ENCODE measurements at regions not wholly inside any gene's neighbourhood (a gene's known extent, or its start where the extent isn't known, plus 50 kb on each side); places are given as distances from the start of the nearest gene placed in this dataset.

DNA sequence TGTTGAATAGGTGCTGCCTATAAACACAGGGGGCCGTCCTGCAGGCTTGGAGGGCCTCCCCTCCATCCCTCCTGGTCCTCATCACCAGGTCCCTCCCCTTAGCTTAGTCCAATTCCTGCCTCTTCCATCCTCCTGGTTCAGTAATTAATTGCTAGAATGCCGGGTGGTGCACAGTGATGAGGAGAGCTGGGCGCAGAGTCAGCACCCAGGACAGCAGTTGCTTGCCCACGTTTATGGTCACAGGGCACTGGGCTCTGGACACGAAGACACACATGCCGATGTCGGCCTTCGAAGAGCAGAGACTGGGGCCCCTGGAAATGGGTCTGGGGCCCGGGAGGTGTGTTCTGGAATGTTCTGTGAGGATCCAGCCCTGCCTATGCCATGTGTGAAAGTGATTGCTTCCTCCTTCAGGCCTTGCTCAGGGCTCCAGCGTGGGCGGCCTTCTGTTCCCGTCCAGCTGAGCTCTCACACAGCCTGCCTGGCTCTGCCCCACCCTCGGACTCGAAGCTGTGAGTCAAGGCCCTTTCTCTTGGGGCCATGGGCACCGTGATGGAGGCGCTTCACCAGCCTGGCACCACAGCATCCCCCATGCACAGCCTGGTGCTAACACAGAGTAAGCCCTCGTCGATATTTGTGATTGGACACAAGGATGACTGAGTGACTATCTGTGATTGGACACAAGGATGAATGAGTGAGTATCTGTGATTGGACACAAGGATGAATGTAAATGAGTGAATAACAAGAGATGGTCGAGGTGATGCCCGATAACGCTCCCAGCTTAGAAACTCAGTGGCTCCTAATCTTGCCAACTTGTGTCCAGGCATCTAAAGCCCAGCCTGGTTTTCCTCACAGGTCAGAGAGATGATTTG, 884.7 kb downstream of the BRD1 start:
- TF ChIP-seq CTCF (IDR thresholded peaks at IDR 0.05; ENCODE audit: control insufficient read depth, insufficient read depth, low read depth, low read length, missing control alignments): no peak
- H3K4me3 ChIP-seq (ENCODE audit: control insufficient read depth, low read depth, low read length): no peak overlapping the region
- DNase-seq (ENCODE audit: low read depth): no peak

GRCh38 chr22:48941903-48942575, 885.6 kb downstream of the BRD1 start:
- no peak overlapping the region for H3K4me3 ChIP-seq (ENCODE audit: control insufficient read depth, low read depth, low read length)
- DNase-seq (ENCODE audit: low read depth): no peak
- no peak for TF ChIP-seq CTCF (IDR thresholded peaks at IDR 0.05; ENCODE audit: control insufficient read depth, insufficient read depth, low read depth, low read length, missing control alignments)

- no peak overlapping the region for H3K4me3 ChIP-seq (ENCODE audit: control insufficient read depth, low read depth, low read length)
- TF ChIP-seq CTCF (IDR thresholded peaks at IDR 0.05; ENCODE audit: control insufficient read depth, insufficient read depth, low read depth, low read length, missing control alignments): no peak
- no peak for DNase-seq (ENCODE audit: low read depth)
Measured at GRCh38 chr22:48941033-48941902, 886.4 kb downstream of the BRD1 start.

- no peak for DNase-seq (ENCODE audit: low read depth)
- no peak for TF ChIP-seq CTCF (IDR thresholded peaks at IDR 0.05; ENCODE audit: control insufficient read depth, insufficient read depth, low read depth, low read length, missing control alignments)
- H3K4me3 ChIP-seq (ENCODE audit: control insufficient read depth, low read depth, low read length): no peak overlapping the region
Measured at GRCh38 chr22:48940266-48941032, 887.2 kb downstream of the BRD1 start.

GRCh38 chr22:48939441-48940265, 888.0 kb downstream of the BRD1 start:
- no peak overlapping the region for H3K4me3 ChIP-seq (ENCODE audit: control insufficient read depth, low read depth, low read length)
- TF ChIP-seq CTCF (IDR thresholded peaks at IDR 0.05; ENCODE audit: control insufficient read depth, insufficient read depth, low read depth, low read length, missing control alignments): no peak
- DNase-seq (ENCODE audit: low read depth): no peak

All from AG09309 (cell line).